ENCODE measurements at regions not wholly inside any gene's neighbourhood (a gene's known extent, or its start where the extent isn't known, plus 50 kb on each side); places are given as distances from the start of the nearest gene placed in this dataset.

DNA sequence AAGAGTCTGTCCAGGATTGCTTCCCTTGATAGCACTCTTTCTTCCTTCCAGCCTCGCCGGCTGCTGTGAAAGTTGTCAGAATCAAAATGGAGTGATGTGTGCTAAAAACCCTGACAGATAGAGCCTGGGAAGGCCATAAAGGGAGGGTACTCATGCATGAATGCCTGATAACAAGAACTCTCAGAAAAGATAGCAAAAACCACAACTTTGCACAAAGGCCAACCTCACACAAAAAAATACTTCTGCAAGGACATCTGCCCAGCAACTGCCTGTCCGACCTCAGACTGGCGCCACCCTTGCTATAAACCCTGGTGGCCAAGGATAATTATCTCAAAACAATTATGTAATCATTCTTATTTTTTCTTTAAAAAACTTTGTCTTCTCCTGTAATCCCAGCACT lies 133.2 kb upstream of the SVIL start:
- Histone ChIP-seq H3K4me3 (ENCODE audit: low read length) (no peak overlapping the region), H3K9ac (ENCODE audit: low read length) (no peak overlapping the region), H3K9me3 (ENCODE audit: control insufficient read depth, low read length) (no peaks in the 10 kb centered on the region), H3K4me1 (ENCODE audit: control insufficient read depth, insufficient read depth, low read length) (no peaks in the 10 kb centered on the region), H3K27me3 (ENCODE audit: control insufficient read depth, insufficient read depth, low read length) (no peaks in the 10 kb centered on the region), H3K36me3 (ENCODE audit: control insufficient read depth, insufficient read depth, low read length) (no peaks in the 10 kb centered on the region)

- no peak overlapping the region for H3K9ac ChIP-seq (ENCODE audit: low read length)
- H3K9me3 ChIP-seq (ENCODE audit: control insufficient read depth, low read length), result no peaks in the 10 kb centered on the region
- H3K4me1 ChIP-seq (ENCODE audit: control insufficient read depth, insufficient read depth, low read length), result no peaks in the 10 kb centered on the region
- H3K36me3 ChIP-seq (ENCODE audit: control insufficient read depth, insufficient read depth, low read length), result no peaks in the 10 kb centered on the region
- H3K4me3 ChIP-seq (ENCODE audit: low read length), result no peak overlapping the region
- H3K27me3 ChIP-seq (ENCODE audit: control insufficient read depth, insufficient read depth, low read length), result no peaks in the 10 kb centered on the region
Observed at GRCh38 chr10:29766753-29767152, 132.0 kb upstream of the SVIL start.

DNA sequence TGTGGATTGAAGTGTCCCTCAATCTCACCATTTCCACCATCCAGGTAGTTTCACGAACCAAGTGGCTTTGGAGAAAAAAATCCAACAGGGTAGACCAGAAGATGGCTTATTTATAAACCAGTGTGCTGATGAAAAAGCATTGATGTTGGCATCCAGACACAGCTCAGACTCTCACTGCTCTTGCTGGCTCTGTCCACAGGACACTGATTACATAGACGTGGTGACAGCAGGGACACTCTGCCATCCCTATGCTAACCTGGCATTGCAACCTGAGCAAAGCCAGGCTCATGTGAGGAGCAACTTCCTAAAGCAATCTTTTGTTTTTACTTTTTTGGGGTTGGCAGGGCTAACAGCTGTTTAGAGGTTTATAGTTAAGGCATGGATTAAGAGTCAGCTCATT lies 130.6 kb upstream of the SVIL start:
- H3K4me1 ChIP-seq (ENCODE audit: control insufficient read depth, insufficient read depth, low read length), result no peaks in the 10 kb centered on the region
- H3K4me3 ChIP-seq (ENCODE audit: low read length), result no peak overlapping the region
- no peaks in the 10 kb centered on the region for H3K36me3 ChIP-seq (ENCODE audit: control insufficient read depth, insufficient read depth, low read length)
- no peaks in the 10 kb centered on the region for H3K9me3 ChIP-seq (ENCODE audit: control insufficient read depth, low read length)
- no peak overlapping the region for H3K9ac ChIP-seq (ENCODE audit: low read length)
- no peaks in the 10 kb centered on the region for H3K27me3 ChIP-seq (ENCODE audit: control insufficient read depth, insufficient read depth, low read length)

DNA sequence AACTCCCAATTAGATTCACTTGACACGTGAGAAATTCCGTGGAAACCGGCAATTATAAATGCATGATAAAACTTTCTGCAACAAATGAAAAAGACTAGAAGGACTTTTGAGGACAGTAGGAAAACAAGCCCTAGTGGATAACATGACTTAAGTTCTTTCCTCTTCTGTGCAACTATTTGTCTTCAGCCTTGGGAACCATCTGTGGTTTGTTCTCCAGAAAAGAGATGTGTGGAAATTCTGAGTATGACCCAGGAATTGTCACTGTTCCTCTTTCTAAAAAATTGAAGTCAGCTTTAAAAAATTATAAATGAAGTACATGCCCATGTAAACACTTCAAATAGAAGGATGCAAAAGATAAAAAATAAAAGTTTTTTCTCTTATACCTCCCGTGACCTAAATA lies 128.6 kb upstream of the SVIL start:
- Histone ChIP-seq H3K27me3 (ENCODE audit: control insufficient read depth, insufficient read depth, low read length) (no peaks in the 10 kb centered on the region), H3K9ac (ENCODE audit: low read length) (no peak overlapping the region), H3K4me1 (ENCODE audit: control insufficient read depth, insufficient read depth, low read length) (no peaks in the 10 kb centered on the region), H3K4me3 (ENCODE audit: low read length) (no peak overlapping the region), H3K9me3 (ENCODE audit: control insufficient read depth, low read length) (no peaks in the 10 kb centered on the region), H3K36me3 (ENCODE audit: control insufficient read depth, insufficient read depth, low read length) (no peaks in the 10 kb centered on the region)

DNA sequence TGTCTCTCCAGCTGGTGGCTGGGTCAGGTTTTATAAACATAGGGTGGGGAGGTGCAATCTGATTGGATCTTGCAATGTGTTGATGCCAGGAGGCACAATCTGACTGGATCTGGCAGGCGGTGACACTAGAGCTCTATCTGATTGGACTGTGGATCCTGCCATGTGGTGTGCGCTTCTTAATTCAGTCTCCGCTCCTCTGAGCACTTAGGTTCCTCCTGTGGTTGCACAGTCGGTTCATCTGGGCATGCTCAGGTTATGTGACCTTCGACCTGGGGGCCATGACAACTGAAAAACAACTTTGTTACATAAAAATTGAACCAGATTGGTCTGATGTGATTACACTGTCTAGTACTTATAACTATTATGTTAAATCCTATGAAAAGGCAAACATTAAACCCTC lies 127.1 kb upstream of the SVIL start:
- H3K9me3 ChIP-seq (ENCODE audit: control insufficient read depth, low read length), result no peaks in the 10 kb centered on the region
- H3K4me3 ChIP-seq (ENCODE audit: low read length), result no peak overlapping the region
- no peaks in the 10 kb centered on the region for H3K27me3 ChIP-seq (ENCODE audit: control insufficient read depth, insufficient read depth, low read length)
- no peak overlapping the region for H3K9ac ChIP-seq (ENCODE audit: low read length)
- no peaks in the 10 kb centered on the region for H3K36me3 ChIP-seq (ENCODE audit: control insufficient read depth, insufficient read depth, low read length)
- H3K4me1 ChIP-seq (ENCODE audit: control insufficient read depth, insufficient read depth, low read length), result peaks cover 6% of the 10 kb centered on the region

DNA sequence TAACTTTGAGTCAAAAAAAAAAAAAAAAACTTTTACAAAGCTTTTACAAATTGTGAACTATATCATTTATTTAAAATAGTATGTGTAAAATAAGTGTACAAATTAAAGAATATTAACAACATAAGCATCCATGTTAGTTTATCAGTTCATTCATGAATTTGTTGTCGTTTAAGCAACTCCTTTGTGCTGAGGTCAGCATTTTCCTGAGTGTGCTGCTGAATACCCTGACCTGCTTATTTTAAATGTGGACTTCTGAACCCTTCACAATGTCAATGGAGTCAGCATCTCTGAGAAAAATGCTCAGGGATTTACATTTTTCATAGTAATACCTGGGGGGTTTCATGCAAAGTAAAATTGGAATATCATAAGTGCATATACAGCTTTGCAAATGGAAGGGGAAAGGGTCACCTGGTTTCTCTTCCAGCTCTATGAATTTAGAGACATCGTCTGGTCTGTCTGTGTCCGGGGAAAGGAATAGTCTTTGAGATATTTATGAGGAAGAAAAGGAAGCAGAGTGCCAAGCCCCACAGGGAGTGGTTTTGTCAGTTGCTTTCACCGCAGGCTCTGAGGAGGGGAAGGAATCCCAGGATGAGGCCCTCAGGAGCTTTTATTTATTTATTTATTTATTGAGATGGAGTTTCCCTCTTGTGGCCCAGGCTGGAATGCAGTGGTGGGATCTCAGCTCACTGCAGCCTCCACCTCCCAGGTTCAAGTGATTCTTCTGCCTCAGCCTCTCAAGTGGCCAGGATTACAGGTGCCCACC lies 125.5 kb upstream of the SVIL start:
- H3K27me3 ChIP-seq (ENCODE audit: control insufficient read depth, insufficient read depth, low read length), result no peaks in the 10 kb centered on the region
- H3K4me3 ChIP-seq (ENCODE audit: low read length), result no peak overlapping the region
- H3K9me3 ChIP-seq (ENCODE audit: control insufficient read depth, low read length), result no peaks in the 10 kb centered on the region

GRCh38 chr10:29757551-29758297 lies 123.0 kb upstream of the SVIL start:
- H3K9ac ChIP-seq (ENCODE audit: low read length), result no peak overlapping the region
- H3K4me3 ChIP-seq (ENCODE audit: low read length), result no peak overlapping the region
- H3K4me1 ChIP-seq (ENCODE audit: control insufficient read depth, insufficient read depth, low read length), result peaks cover 6% of the 10 kb centered on the region
- H3K27me3 ChIP-seq (ENCODE audit: control insufficient read depth, insufficient read depth, low read length), result no peaks in the 10 kb centered on the region
- H3K36me3 ChIP-seq (ENCODE audit: control insufficient read depth, insufficient read depth, low read length), result no peaks in the 10 kb centered on the region
- no peaks in the 10 kb centered on the region for H3K9me3 ChIP-seq (ENCODE audit: control insufficient read depth, low read length)

More for the DNA sequence above, 125.5 kb upstream of the SVIL start:
- Histone ChIP-seq H3K9ac (ENCODE audit: low read length) (no peak overlapping the region), H3K4me1 (ENCODE audit: control insufficient read depth, insufficient read depth, low read length) (peaks cover 6% of the 10 kb centered on the region), H3K36me3 (ENCODE audit: control insufficient read depth, insufficient read depth, low read length) (no peaks in the 10 kb centered on the region)

DNA sequence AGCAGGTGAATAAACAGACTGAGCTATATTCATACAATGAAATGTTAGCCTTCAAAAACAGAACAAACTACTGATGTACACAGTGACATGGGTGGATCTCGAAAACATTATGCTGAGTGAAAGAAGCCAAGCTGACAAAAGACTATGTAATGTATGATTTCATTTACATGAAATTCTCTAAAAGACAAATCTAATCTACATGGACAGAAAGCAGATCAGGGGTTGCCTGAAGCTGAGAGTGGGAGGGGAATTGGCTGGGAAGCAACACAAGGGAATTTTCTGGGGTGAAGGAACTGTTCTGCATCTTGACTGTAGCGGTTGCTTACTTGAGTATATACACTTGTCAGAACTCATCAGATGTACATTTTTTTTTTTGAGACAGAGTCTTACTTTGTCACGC lies 121.7 kb upstream of the SVIL start:
- Histone ChIP-seq H3K4me3 (ENCODE audit: low read length) (no peak overlapping the region), H3K36me3 (ENCODE audit: control insufficient read depth, insufficient read depth, low read length) (no peaks in the 10 kb centered on the region), H3K9me3 (ENCODE audit: control insufficient read depth, low read length) (no peaks in the 10 kb centered on the region), H3K27me3 (ENCODE audit: control insufficient read depth, insufficient read depth, low read length) (no peaks in the 10 kb centered on the region), H3K4me1 (ENCODE audit: control insufficient read depth, insufficient read depth, low read length) (peaks cover 6% of the 10 kb centered on the region), H3K9ac (ENCODE audit: low read length) (no peak overlapping the region)

DNA sequence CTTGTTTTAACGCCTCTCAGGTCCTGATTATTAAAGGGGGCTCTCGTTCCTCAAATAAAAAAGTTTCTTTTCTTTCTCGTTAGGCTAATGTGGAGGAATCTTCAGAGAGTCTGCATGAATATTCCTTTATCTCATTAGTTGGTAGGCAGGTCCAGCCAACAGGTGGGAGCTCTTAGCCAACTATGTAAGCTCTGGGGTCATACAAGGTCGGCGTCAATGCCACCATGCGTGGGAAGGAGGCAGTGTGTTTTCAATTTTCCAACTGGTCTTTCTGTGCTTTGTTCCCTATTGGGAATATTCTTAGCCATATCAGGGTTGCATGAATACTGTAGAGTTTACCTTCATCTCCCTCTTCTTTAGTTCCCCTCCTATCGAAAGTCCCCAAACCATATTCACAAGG lies 118.5 kb upstream of the SVIL start:
- H3K9me3 ChIP-seq (ENCODE audit: control insufficient read depth, low read length), result no peaks in the 10 kb centered on the region
- no peaks in the 10 kb centered on the region for H3K36me3 ChIP-seq (ENCODE audit: control insufficient read depth, insufficient read depth, low read length)
- peaks cover 6% of the 10 kb centered on the region for H3K4me1 ChIP-seq (ENCODE audit: control insufficient read depth, insufficient read depth, low read length)
- no peaks in the 10 kb centered on the region for H3K27me3 ChIP-seq (ENCODE audit: control insufficient read depth, insufficient read depth, low read length)
- H3K4me3 ChIP-seq (ENCODE audit: low read length), result no peak overlapping the region
- no peak overlapping the region for H3K9ac ChIP-seq (ENCODE audit: low read length)

DNA sequence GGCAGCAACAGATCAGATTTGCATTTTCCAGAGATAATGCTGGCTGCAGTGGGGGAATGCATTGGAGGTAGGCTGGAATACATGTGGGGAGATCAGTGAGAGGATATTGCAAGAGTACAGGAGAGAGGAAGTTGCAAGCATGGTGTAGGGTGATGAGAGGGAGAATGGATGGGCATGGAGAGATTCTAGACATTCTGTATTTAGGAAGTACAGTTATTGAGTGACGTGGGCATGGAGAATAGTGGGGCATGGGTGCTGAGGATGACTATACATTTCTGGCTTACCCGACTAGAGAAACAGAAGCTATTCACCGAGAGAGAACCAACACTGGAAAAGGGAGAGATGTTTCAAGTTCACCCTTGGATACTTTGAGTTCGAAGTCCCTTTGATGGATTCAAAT lies 116.9 kb upstream of the SVIL start:
- Histone ChIP-seq H3K27me3 (ENCODE audit: control insufficient read depth, insufficient read depth, low read length) (no peaks in the 10 kb centered on the region), H3K4me3 (ENCODE audit: low read length) (no peak overlapping the region), H3K9me3 (ENCODE audit: control insufficient read depth, low read length) (no peaks in the 10 kb centered on the region), H3K9ac (ENCODE audit: low read length) (no peak overlapping the region), H3K36me3 (ENCODE audit: control insufficient read depth, insufficient read depth, low read length) (no peaks in the 10 kb centered on the region), H3K4me1 (ENCODE audit: control insufficient read depth, insufficient read depth, low read length) (no peaks in the 10 kb centered on the region)

DNA sequence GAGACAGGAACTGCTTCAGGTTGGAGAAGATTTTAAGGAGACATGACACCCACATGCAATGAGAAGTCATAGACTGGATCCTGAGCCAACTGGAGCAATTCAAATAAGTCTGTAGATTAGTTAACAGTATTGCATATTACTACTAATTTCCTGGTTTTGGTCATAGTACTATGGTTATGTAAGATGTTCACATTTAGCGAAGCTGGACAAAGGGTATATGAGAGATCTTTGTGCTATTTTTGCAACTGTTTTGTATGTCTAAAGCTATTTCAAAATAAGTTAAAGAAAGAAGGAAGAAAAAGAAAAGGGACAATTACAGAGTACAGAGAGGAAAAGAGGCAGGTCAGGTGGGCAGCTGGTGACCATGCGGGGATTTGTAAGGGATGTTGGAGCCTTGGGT lies 116.5 kb upstream of the SVIL start:
- H3K36me3 ChIP-seq (ENCODE audit: control insufficient read depth, insufficient read depth, low read length), result no peaks in the 10 kb centered on the region
- H3K9me3 ChIP-seq (ENCODE audit: control insufficient read depth, low read length), result no peaks in the 10 kb centered on the region
- H3K4me3 ChIP-seq (ENCODE audit: low read length), result no peak overlapping the region
- H3K9ac ChIP-seq (ENCODE audit: low read length), result no peak overlapping the region
- H3K4me1 ChIP-seq (ENCODE audit: control insufficient read depth, insufficient read depth, low read length), result no peaks in the 10 kb centered on the region
- H3K27me3 ChIP-seq (ENCODE audit: control insufficient read depth, insufficient read depth, low read length), result no peaks in the 10 kb centered on the region

- Histone ChIP-seq H3K9ac (ENCODE audit: low read length) (no peak overlapping the region), H3K4me1 (ENCODE audit: control insufficient read depth, insufficient read depth, low read length) (no peaks in the 10 kb centered on the region), H3K9me3 (ENCODE audit: control insufficient read depth, low read length) (no peaks in the 10 kb centered on the region), H3K27me3 (ENCODE audit: control insufficient read depth, insufficient read depth, low read length) (no peaks in the 10 kb centered on the region), H3K4me3 (ENCODE audit: low read length) (no peak overlapping the region), H3K36me3 (ENCODE audit: control insufficient read depth, insufficient read depth, low read length) (no peaks in the 10 kb centered on the region)
Observed at GRCh38 chr10:29749150-29749549, 114.4 kb upstream of the SVIL start.
